ENCODE measurements at regions not wholly inside any gene's neighbourhood (a gene's known extent, or its start where the extent isn't known, plus 50 kb on each side); places are given as distances from the start of the nearest gene placed in this dataset.

DNA sequence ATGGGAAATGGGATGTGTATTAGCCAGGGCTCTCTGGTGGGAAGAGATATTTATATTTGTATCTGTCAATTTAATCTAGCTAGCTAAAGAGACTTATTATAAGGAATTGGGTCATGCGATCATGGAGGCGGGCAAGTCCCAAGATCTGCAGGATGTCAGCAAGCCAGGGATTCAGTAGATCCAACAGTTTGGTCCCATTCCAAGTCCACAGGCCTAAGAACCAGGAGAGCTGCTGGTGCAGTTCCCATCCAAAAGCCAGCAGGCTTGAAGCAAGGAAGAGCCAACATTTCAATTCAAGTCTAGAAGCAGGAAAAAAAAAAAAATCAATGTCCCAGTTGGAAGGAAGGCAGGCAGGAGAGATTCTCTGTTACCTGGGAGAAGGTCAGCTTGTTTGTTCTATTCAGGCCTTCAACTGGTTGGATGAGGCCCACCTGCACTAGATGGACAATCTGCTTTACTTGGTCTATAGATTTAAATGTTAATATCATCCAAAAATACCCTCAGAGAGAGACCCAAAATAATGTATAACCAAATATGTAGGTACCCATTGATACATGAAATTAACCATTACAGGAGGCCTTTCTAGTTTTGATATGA is 60.7 kb upstream of the BCAT1 start:
- no peak for DNase-seq

DNA sequence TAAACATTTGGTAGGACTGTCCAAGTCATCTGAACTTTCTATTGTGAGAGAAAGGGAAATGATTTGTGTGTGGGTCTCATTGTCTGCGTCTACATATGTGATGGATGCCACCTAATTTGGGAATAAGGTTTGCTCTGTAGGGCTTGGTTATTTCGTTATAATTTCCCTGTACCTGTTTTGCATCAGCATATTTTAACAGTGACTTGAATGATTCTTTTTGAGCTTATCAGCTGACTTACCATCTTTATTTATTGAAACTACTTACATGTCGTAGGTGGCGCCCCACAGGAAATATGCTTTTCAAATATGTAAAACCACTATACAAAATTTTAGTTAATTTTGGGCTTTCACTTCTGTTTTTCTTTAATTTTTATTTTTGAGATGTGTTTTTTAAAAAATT is 56.5 kb upstream of the BCAT1 start:
- no peak for DNase-seq

DNA sequence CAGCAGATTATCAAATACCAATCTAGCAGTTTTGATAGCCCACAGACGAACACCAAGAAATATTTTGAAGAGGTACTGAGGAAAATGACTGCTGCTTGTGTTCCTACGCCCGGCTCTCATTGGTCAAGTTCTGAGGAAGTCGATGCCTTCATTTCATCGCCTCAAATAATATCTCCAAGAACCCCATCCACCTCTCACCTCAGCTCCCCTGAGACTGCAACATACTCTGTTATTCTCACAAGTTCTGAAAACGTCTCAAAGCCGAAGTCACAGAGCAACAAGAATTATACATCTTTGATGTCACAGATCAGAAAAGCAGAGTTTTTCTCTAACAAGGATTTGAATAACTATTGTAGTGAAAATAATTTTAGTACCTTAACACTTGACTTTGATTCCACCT is 55.5 kb upstream of the BCAT1 start:
- no peak for DNase-seq

DNA sequence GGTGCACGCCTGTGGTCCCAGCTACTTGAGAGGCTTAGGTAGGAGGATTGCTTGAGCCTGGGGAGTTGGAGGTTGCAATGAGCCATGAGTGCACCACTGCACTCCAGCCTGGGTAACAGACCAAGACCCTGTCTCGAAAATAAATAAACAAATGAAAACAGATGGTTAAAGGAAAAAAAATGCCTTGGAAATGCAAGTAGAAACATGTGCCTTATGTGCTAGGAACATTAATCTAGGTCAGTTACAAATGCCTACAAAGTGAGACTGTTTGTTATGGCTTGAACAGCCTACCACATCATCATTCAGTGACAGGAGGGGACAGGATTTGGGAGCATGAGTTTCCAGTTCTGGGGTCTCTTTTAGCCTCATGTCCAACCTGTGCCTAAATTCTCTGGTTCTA is 52.4 kb upstream of the BCAT1 start:
- no peak for DNase-seq
